Skeletal muscle tissue (tissue), 3 donors: ENCODE measurements at regions not wholly inside any gene's neighbourhood (a gene's known extent, or its start where the extent isn't known, plus 50 kb on each side); places are given as distances from the start of the nearest gene placed in this dataset.

Source experiments
- H3K27ac ChIP-seq: one replicate; pipeline ENCODE4 v1.7.0; 2013; ENCODE audit warnings: mild to moderate bottlenecking, low read depth, low read length, inconsistent platforms
- H3K27me3 ChIP-seq, 3 donors: one replicate each; pipeline ENCODE4 v1.7.0; 2013; ENCODE audit warnings: low read length in 3 of 3; ENCODE audit not compliant: control insufficient read depth in 3 of 3, insufficient read depth in 3 of 3
- H3K36me3 ChIP-seq, 3 donors: one replicate each; pipeline ENCODE4 v1.7.0; 2013; ENCODE audit warnings: low read length in 3 of 3; ENCODE audit not compliant: control insufficient read depth in 3 of 3, insufficient read depth in 3 of 3
- H3K4me1 ChIP-seq, 3 donors: one replicate each; pipeline ENCODE4 v1.7.0; 2013; ENCODE audit warnings: low read length in 3 of 3, mild to moderate bottlenecking in 3 of 3; ENCODE audit not compliant: control insufficient read depth in 3 of 3, insufficient read depth in 3 of 3
- H3K4me3 ChIP-seq, 3 donors: one replicate each; pipeline ENCODE4 v1.7.0; 2013; ENCODE audit warnings: low read length in 3 of 3
- H3K9ac ChIP-seq, 3 donors: one replicate each; pipeline ENCODE4 v1.7.0; 2013; ENCODE audit warnings: low read length in 3 of 3, mild to moderate bottlenecking in 3 of 3, moderate library complexity in 2 of 3, low read depth in 1 of 3
- H3K9me3 ChIP-seq, 3 donors: one replicate each; pipeline ENCODE4 v1.7.0; 2013; ENCODE audit warnings: low read length in 3 of 3; ENCODE audit not compliant: control insufficient read depth in 3 of 3
- donor health status: Osteomylitis.

DNA sequence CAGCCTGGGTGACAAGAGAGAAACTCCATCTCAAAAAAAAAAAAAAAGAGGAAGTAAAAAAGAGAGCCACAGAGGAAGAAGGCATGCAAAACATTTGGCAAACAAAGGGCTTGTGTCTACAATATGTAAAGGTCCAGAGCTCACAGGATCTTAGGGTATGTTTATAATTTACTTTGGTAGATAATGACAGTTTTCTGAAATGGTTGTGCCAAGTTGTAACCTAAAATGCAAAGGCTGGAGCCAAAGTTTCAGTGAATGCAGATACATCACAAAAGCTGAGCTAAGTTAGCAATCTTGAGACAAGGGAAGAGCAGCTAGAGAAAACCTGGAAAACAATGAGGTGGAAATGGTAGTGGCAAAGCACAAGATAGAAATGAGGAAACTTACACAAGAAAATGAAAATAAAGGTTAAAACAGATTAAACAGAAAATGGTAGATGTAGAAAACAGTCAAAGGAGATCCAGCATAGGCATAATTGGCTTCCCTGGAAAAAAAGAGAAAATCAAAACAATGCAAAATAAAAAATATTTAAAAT, 77.5 kb upstream of the HK2 start:
- H3K27me3 ChIP-seq = no peaks in the 10 kb centered on the region
- H3K27ac ChIP-seq = no peak overlapping the region
- no peak overlapping the region for H3K9ac ChIP-seq
- no peaks in the 10 kb centered on the region for H3K4me1 ChIP-seq
- H3K9me3 ChIP-seq = no peaks in the 10 kb centered on the region
- no peak overlapping the region for H3K4me3 ChIP-seq
- no peaks in the 10 kb centered on the region for H3K36me3 ChIP-seq

GRCh38 chr2:74759986-74760385, 73.9 kb upstream of the HK2 start:
- Histone ChIP-seq H3K27ac (no peak overlapping the region), H3K4me3 (no peak overlapping the region), H3K9ac (no peak overlapping the region), H3K4me1 (peaks cover 0 to 6% (median 0%) of the 10 kb centered on the region in 3 donors), H3K9me3 (no peaks in the 10 kb centered on the region), H3K27me3 (no peaks in the 10 kb centered on the region), H3K36me3 (no peaks in the 10 kb centered on the region)

DNA sequence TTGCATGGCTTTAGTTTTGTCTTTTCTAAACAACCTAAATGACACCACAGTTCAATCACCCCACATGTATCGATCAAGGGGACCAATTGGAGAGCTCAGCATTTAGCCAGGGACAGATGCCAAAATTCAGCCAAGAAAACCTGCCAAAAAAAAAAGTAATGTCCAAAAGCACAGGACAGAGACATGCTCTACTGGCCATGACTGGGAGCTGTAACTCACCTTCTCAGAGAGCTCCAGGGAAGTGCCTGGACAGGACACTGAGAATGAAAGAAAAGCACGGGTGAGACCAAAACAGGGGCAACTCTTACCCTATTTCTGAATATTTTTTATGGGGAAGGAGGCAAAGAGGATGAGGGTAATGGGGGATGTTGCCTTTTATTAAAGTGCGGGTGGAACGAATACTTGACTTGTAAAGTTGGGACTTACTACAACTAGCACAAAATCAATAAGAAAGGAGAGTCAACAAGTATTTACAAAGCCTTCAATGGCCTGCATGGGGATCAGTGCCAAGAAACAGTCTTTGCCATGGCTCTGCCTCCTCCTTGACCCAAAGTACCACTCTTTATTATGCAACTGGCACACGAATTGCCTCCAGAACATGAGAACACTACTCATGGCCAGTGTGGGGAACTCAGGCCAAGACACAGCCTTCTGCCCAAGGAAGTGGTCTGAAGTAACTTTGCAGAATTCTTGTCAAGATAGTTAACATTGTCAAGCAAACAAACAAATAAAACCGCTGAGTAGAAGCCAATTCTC, 72.9 kb upstream of the HK2 start:
- Histone ChIP-seq H3K27ac (no peak overlapping the region), H3K36me3 (no peaks in the 10 kb centered on the region), H3K9ac (no peak overlapping the region), H3K9me3 (no peaks in the 10 kb centered on the region), H3K4me1 (peaks cover 0 to 6% (median 0%) of the 10 kb centered on the region in 3 donors), H3K4me3 (no peak overlapping the region), H3K27me3 (no peaks in the 10 kb centered on the region)

DNA sequence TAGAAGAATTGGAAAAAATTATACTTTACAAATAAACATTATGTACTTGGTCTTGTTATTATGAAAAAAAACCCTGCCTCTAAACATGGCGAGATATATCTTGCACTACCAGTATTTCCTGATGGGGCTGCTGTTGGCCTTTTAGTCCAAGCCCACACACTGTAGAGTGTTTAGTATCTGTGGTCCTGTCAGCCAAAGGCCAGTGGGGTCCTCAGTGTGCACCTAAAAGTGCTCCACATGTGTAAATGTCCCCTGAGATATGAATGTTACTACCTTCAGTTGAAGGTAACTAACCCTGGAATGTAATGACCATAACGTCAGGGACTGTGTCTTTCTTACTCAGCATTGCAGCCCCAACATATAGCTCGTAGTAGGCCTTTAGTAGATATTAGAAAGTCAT, 71.1 kb upstream of the HK2 start:
- no peaks in the 10 kb centered on the region for H3K27me3 ChIP-seq
- no peak overlapping the region for H3K9ac ChIP-seq
- H3K4me3 ChIP-seq = no peak overlapping the region
- H3K4me1 ChIP-seq = peaks cover 0 to 6% (median 0%) of the 10 kb centered on the region in 3 donors
- no peaks in the 10 kb centered on the region for H3K9me3 ChIP-seq
- no peak overlapping the region for H3K27ac ChIP-seq
- no peaks in the 10 kb centered on the region for H3K36me3 ChIP-seq

DNA sequence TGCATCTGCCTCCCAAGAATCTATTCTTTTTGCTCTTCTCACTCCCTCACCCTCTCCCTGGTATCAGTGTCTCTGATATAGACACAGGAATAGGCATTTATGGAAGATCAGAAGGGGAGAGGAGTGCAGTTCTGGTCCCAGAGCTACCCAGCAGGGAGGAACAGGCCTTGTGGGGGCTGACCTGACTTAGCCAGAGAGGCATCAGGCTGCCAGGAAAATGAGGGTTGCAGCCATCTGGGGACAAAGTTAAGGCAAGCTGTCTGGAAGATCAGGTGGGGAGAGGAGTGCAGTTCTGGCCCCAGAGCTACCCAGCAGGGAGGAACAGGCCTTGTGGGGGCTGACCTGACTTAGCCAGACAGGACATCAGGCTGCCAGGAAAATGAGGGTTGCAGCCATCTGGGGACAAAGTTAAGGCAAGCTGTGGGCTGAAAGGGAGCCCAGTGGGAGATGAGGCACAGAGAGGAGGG, 69.9 kb upstream of the HK2 start:
- Histone ChIP-seq H3K27me3 (no peaks in the 10 kb centered on the region), H3K4me3 (no peak overlapping the region), H3K36me3 (no peaks in the 10 kb centered on the region), H3K9me3 (no peaks in the 10 kb centered on the region), H3K27ac (no peak overlapping the region), H3K9ac (no peak overlapping the region), H3K4me1 (peaks cover 0 to 6% (median 0%) of the 10 kb centered on the region in 3 donors)

- peaks cover 0 to 6% (median 0%) of the 10 kb centered on the region in 3 donors for H3K4me1 ChIP-seq
- H3K36me3 ChIP-seq = no peaks in the 10 kb centered on the region
- H3K9ac ChIP-seq = no peak overlapping the region
- no peak overlapping the region for H3K4me3 ChIP-seq
- H3K27ac ChIP-seq = no peak overlapping the region
- no peaks in the 10 kb centered on the region for H3K9me3 ChIP-seq
- no peaks in the 10 kb centered on the region for H3K27me3 ChIP-seq
Observed at GRCh38 chr2:74764429-74765272, 69.3 kb upstream of the HK2 start.

DNA sequence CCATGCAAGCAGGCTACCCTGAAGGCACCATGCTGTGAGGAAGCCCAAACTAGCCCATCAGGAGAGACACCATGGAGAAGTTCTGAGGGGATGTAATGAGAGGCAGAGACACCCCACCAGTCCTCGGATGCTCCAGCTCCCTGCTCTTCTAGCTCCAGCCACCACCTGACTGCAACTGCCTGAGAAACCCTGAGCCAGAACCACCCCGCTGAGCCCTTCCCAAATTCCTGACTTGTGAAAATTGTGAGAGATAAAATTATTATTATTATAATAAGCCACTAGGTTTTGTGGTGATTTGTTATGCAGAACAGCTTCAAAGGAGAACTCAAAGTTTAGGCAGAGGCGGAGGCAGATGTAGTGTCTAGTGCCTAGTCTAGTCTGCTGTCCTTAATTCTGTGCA, 67.1 kb upstream of the HK2 start:
- no peaks in the 10 kb centered on the region for H3K27me3 ChIP-seq
- no peak overlapping the region for H3K9ac ChIP-seq
- H3K9me3 ChIP-seq = no peaks in the 10 kb centered on the region
- H3K4me1 ChIP-seq = peaks cover 0 to 6% (median 0%) of the 10 kb centered on the region in 3 donors
- no peak overlapping the region for H3K27ac ChIP-seq
- H3K36me3 ChIP-seq = no peaks in the 10 kb centered on the region
- H3K4me3 ChIP-seq = no peak overlapping the region

DNA sequence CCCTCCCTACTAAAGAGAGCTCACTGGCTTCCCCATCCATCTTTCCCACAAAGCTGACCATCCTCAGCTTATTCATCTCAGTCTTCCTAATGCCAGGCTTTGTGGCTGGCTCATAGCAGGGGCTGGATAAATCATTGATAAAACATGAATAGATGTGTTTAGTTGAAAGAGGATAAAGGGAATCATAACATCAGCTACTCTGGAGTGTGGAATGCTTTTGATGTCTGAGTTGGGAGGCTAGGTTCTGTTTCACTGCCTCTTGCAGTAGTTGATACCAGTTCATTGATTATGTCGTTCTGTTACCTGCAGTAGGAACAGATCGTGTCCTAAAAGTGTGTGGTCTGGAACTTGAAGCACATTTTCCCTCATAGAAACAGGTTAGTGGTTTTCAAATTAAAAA, 66.3 kb upstream of the HK2 start:
- H3K4me1 ChIP-seq = peaks cover 0 to 6% (median 0%) of the 10 kb centered on the region in 3 donors

DNA sequence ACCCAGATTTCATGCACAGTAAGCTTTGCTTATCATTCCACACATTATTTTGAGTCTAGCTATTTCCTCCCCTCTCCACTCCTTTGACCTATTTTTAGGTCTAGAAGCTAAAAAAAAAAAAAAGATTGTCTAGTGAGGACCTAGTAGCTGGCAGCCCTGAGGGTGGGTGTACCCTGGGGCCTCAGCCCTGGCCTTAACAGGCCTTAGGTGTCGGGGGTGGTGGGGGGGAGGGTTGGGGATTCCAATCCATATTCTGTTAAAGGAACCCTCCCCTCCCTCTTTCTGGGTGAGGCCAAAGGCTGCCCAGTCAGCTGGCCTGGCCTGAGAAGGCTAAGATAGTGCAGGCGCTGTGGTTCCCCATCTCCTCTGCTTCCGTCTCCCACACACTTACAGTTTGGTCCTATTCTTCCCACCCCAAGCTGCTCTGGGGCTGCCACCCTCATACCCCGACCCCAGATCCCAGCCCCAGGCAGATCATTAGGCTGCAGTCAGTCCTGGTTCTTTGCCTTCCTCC, 65.5 kb upstream of the HK2 start:
- Histone ChIP-seq H3K27me3 (no peaks in the 10 kb centered on the region), H3K27ac (no peak overlapping the region), H3K4me3 (no peak overlapping the region), H3K9ac (no peak overlapping the region), H3K9me3 (no peaks in the 10 kb centered on the region), H3K4me1 (peaks cover 0 to 6% (median 0%) of the 10 kb centered on the region in 3 donors), H3K36me3 (no peaks in the 10 kb centered on the region)

More for the DNA sequence above, 66.3 kb upstream of the HK2 start:
- Histone ChIP-seq H3K9ac (no peak overlapping the region), H3K36me3 (no peaks in the 10 kb centered on the region), H3K27me3 (no peaks in the 10 kb centered on the region), H3K4me3 (no peak overlapping the region), H3K27ac (no peak overlapping the region), H3K9me3 (no peaks in the 10 kb centered on the region)

GRCh38 chr2:74772046-74772445, 61.9 kb upstream of the HK2 start:
- Histone ChIP-seq H3K4me1 (no peaks in the 10 kb centered on the region), H3K27ac (no peak overlapping the region), H3K4me3 (no peak overlapping the region), H3K9me3 (no peaks in the 10 kb centered on the region), H3K9ac (no peak overlapping the region), H3K36me3 (no peaks in the 10 kb centered on the region), H3K27me3 (no peaks in the 10 kb centered on the region)
